Activated CD8-positive, alpha-beta memory T cell treated with anti-CD3 and anti-CD28 coated beads for 1 hour (primary cell): ENCODE measurements at regions not wholly inside any gene's neighbourhood (a gene's known extent, or its start where the extent isn't known, plus 50 kb on each side); places are given as distances from the start of the nearest gene placed in this dataset.

ENCODE experiments used
- DNase-seq, 2 donors: peaks; one replicate each; pipeline ENCODE4 v3.0.0-alpha.2; 2020; ENCODE audit warnings: low read depth in 1 of 2; ENCODE audit errors: extremely low read depth in 1 of 2

- no peak for DNase-seq
Observed at GRCh38 chr7:93016681-93017381, 100.9 kb downstream of the SAMD9 start.

- no peak for DNase-seq
Observed at GRCh38 chr7:93015779-93016481, 101.8 kb downstream of the SAMD9 start.

- DNase-seq = no peak
Observed at GRCh38 chr7:93015101-93015778, 102.5 kb downstream of the SAMD9 start.

GRCh38 chr7:93014410-93014809 is 103.4 kb downstream of the SAMD9 start:
- no peak for DNase-seq

GRCh38 chr7:93013446-93014061 is 104.2 kb downstream of the SAMD9 start:
- no peak for DNase-seq

- DNase-seq = no peak
Observed at GRCh38 chr7:93011351-93012294, 106.2 kb downstream of the SAMD9 start.

- DNase-seq = no peak
Observed at GRCh38 chr7:93008833-93009232, 108.9 kb downstream of the SAMD9 start.

- DNase-seq = no peak
Observed at GRCh38 chr7:93006480-93007095, 111.2 kb downstream of the SAMD9 start.

GRCh38 chr7:93004906-93005305 is 112.9 kb downstream of the SAMD9 start:
- DNase-seq = no peak

- no peak for DNase-seq
Observed at GRCh38 chr7:92997719-92998118, 120.1 kb downstream of the SAMD9 start.

GRCh38 chr7:92997152-92997551 is 120.6 kb downstream of the SAMD9 start:
- no peak for DNase-seq

GRCh38 chr7:92994901-92995300 is 122.9 kb downstream of the SAMD9 start:
- DNase-seq = no peak

GRCh38 chr7:92992932-92993331 is 124.8 kb downstream of the SAMD9 start:
- no peak for DNase-seq

GRCh38 chr7:92992483-92992882 is 125.3 kb downstream of the SAMD9 start:
- no peak for DNase-seq

- DNase-seq = no peak
Observed at GRCh38 chr7:92991190-92991589, 126.6 kb downstream of the SAMD9 start.

- DNase-seq = no peak
Observed at GRCh38 chr7:92988941-92989545, 128.7 kb downstream of the SAMD9 start.

- no peak for DNase-seq
Observed at GRCh38 chr7:92988051-92988450, 129.7 kb downstream of the SAMD9 start.

- DNase-seq = no peak
Observed at GRCh38 chr7:92987538-92987937, 130.2 kb downstream of the SAMD9 start.

- no peak for DNase-seq
Observed at GRCh38 chr7:92987095-92987494, 130.7 kb downstream of the SAMD9 start.

GRCh38 chr7:92982928-92983327 is 134.9 kb downstream of the SAMD9 start:
- no peak for DNase-seq
